ENCODE measurements at regions not wholly inside any gene's neighbourhood (a gene's known extent, or its start where the extent isn't known, plus 50 kb on each side); places are given as distances from the start of the nearest gene placed in this dataset.
A peak's percentile ranks its signal among the peaks of the same experiment; 100 is the strongest.

DNA sequence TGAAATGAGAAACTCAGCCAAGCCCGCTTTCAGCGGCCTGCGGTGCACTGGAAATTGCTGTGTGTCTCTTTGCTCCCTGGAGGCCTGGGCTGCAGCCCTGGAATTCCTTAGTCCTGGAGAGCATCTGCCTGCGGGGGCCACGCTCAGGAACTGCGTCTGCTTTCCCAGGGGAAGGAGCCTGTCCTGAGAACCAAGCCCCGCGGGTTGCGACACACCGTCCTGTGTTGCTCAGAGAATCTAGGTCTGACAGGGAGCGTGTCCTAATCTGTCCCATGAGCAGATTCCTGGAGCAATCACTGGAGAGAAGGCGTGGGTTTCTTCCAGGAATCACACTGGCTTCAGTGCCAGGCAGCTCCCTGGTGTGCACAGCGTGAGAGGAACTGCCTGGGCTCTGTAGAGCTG lies 708.1 kb downstream of the BRD1 start:
- Mint-ChIP-seq H3K9me3 (peaks cover 0 to 13% (median 2%) of the 10 kb centered on the region in 3 donors), H3K27ac (no peak overlapping the region), H3K36me3 (no peaks in the 10 kb centered on the region), H3K4me1 (peaks cover 0 to 2% (median 0%) of the 10 kb centered on the region in 3 donors), H3K4me3 (no peak overlapping the region), H3K27me3 (peaks cover 1% of the 10 kb centered on the region)

GRCh38 chr22:49118065-49118464 lies 709.6 kb downstream of the BRD1 start:
- H3K27ac Mint-ChIP-seq = no peak overlapping the region
- peaks cover 0 to 11% (median 3%) of the 10 kb centered on the region in 3 donors for H3K9me3 Mint-ChIP-seq
- H3K4me1 Mint-ChIP-seq = peaks cover 0 to 2% (median 0%) of the 10 kb centered on the region in 3 donors
- no peak overlapping the region for H3K4me3 Mint-ChIP-seq
- H3K27me3 Mint-ChIP-seq = peaks cover 1% of the 10 kb centered on the region
- no peaks in the 10 kb centered on the region for H3K36me3 Mint-ChIP-seq

GRCh38 chr22:49117486-49117885 lies 710.2 kb downstream of the BRD1 start:
- H3K27ac Mint-ChIP-seq = no peak overlapping the region
- H3K4me1 Mint-ChIP-seq = peaks cover 0 to 2% (median 0%) of the 10 kb centered on the region in 3 donors
- H3K36me3 Mint-ChIP-seq = no peaks in the 10 kb centered on the region
- no peak overlapping the region for H3K4me3 Mint-ChIP-seq
- H3K27me3 Mint-ChIP-seq = peaks cover 1% of the 10 kb centered on the region
- H3K9me3 Mint-ChIP-seq = peaks cover 0 to 5% (median 2%) of the 10 kb centered on the region in 3 donors

DNA sequence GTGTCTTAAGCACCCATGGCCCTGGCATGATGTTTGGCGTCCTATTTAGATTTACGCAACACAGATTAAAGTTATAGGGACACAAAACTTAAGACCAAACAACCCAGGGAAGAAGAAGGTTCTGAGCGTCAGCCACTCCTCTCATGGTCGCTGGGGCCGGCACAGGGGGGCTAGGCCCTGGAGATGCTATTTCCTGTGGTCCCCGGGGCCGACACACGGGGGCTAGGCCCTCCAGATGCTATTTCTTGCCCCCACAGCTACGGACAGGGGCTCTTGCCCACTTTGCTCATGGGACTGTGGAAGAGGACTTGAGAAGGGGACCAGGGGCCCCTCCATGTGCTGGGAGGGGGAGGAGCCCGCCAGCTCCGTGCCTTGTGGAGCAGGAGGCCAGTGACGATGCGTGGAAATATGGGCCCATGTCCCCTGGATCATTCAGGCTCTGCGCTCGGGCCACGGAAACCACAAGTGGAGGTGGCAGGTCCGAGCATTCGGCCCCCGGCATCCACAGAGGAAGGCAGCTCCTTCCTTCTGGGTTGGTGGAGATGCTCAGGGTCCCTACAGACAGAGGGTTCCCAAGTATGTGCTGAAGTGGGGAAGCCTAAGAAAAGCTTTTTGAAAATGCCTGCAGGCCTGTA lies 711.1 kb downstream of the BRD1 start:
- Mint-ChIP-seq H3K4me1 (peaks cover 0 to 2% (median 0%) of the 10 kb centered on the region in 3 donors), H3K36me3 (no peaks in the 10 kb centered on the region), H3K27ac (no peak overlapping the region), H3K9me3 (peaks cover 0 to 2% (median 0%) of the 10 kb centered on the region in 3 donors), H3K4me3 (no peak overlapping the region), H3K27me3 (peaks cover 1% of the 10 kb centered on the region)

GRCh38 chr22:49116021-49116420 lies 711.7 kb downstream of the BRD1 start:
- Mint-ChIP-seq H3K4me3 (no peak overlapping the region), H3K4me1 (peaks cover 0 to 2% (median 0%) of the 10 kb centered on the region in 3 donors), H3K9me3 (peaks cover 0 to 2% (median 0%) of the 10 kb centered on the region in 3 donors), H3K27ac (no peak overlapping the region), H3K36me3 (no peaks in the 10 kb centered on the region), H3K27me3 (peaks cover 1% of the 10 kb centered on the region)

GRCh38 chr22:49115197-49115596 lies 712.5 kb downstream of the BRD1 start:
- peaks cover 1% of the 10 kb centered on the region for H3K27me3 Mint-ChIP-seq
- no peak overlapping the region for H3K27ac Mint-ChIP-seq
- H3K4me1 Mint-ChIP-seq = peaks cover 0 to 2% (median 0%) of the 10 kb centered on the region in 3 donors
- no peaks in the 10 kb centered on the region for H3K36me3 Mint-ChIP-seq
- no peak overlapping the region for H3K4me3 Mint-ChIP-seq
- H3K9me3 Mint-ChIP-seq = peaks cover 0 to 2% (median 0%) of the 10 kb centered on the region in 3 donors

- peaks cover 0 to 2% (median 0%) of the 10 kb centered on the region in 3 donors for H3K4me1 Mint-ChIP-seq
- H3K27ac Mint-ChIP-seq = no peak overlapping the region
- peaks cover 1% of the 10 kb centered on the region for H3K27me3 Mint-ChIP-seq
- H3K9me3 Mint-ChIP-seq = peaks cover 0 to 2% (median 0%) of the 10 kb centered on the region in 3 donors
- H3K4me3 Mint-ChIP-seq = no peak overlapping the region
- no peaks in the 10 kb centered on the region for H3K36me3 Mint-ChIP-seq
Measured at GRCh38 chr22:49113758-49114157, 713.9 kb downstream of the BRD1 start.

GRCh38 chr22:49112661-49113626 lies 714.7 kb downstream of the BRD1 start:
- Mint-ChIP-seq H3K9me3 (peaks cover 0 to 2% (median 0%) of the 10 kb centered on the region in 3 donors), H3K27me3 (peaks cover 1% of the 10 kb centered on the region), H3K36me3 (no peaks in the 10 kb centered on the region), H3K4me3 (peak overlapping the region in 1 of 4 donors; percentile 63), H3K27ac (no peak overlapping the region), H3K4me1 (peaks cover 0 to 2% (median 0%) of the 10 kb centered on the region in 3 donors)

DNA sequence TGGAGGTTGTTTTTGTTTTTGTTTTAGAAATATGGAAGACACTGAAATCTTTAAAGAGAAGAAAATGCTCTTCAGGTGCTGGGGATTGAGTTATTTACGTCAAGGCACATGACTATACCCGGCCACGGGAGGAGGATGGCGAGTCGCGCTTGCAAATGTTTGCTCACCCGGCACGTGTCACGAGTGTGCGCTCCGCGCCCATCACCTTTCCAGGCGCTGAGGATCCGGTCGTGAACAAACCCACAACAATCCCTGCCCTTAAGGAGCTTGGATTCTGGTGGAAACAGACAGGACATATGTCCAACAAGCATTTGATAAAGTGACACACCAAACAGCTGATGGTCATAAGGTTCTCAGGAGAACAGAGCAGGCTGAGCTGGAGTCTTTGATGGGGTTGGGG lies 715.5 kb downstream of the BRD1 start:
- Mint-ChIP-seq H3K9me3 (peaks cover 0 to 2% (median 0%) of the 10 kb centered on the region in 3 donors), H3K4me1 (no peaks in the 10 kb centered on the region), H3K27ac (no peak overlapping the region), H3K4me3 (peak overlapping the region in 1 of 4 donors; percentile 63), H3K36me3 (no peaks in the 10 kb centered on the region), H3K27me3 (peaks cover 1% of the 10 kb centered on the region)

DNA sequence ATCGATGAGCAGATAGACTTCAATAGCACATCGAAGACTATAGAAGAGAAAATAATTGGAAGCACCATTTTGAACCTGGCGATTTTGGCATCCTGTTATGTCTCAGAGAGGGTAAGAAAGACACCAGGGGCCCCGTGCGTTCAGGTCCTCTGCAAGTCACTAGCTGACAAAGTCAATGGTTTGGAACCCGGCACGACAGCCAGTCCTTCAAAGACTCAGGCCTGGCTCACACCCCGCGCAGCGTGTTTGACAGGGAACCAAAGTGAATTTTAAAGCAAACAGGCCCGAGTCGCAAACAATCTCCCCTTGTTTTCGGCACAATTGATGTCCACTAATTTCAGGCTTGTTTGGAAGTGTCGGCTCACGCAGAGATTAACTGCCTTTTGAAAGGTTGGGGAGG lies 716.6 kb downstream of the BRD1 start:
- Mint-ChIP-seq H3K9me3 (peaks cover 0 to 2% (median 0%) of the 10 kb centered on the region in 3 donors), H3K27ac (no peak overlapping the region), H3K4me1 (no peaks in the 10 kb centered on the region), H3K4me3 (no peak overlapping the region), H3K27me3 (peaks cover 1% of the 10 kb centered on the region), H3K36me3 (no peaks in the 10 kb centered on the region)

GRCh38 chr22:49108636-49109315 lies 718.9 kb downstream of the BRD1 start:
- no peak overlapping the region for H3K27ac Mint-ChIP-seq
- no peak overlapping the region for H3K4me3 Mint-ChIP-seq
- peaks cover 2% of the 10 kb centered on the region for H3K27me3 Mint-ChIP-seq
- H3K4me1 Mint-ChIP-seq = no peaks in the 10 kb centered on the region
- H3K36me3 Mint-ChIP-seq = no peaks in the 10 kb centered on the region
- H3K9me3 Mint-ChIP-seq = peaks cover 0 to 2% (median 0%) of the 10 kb centered on the region in 3 donors

DNA sequence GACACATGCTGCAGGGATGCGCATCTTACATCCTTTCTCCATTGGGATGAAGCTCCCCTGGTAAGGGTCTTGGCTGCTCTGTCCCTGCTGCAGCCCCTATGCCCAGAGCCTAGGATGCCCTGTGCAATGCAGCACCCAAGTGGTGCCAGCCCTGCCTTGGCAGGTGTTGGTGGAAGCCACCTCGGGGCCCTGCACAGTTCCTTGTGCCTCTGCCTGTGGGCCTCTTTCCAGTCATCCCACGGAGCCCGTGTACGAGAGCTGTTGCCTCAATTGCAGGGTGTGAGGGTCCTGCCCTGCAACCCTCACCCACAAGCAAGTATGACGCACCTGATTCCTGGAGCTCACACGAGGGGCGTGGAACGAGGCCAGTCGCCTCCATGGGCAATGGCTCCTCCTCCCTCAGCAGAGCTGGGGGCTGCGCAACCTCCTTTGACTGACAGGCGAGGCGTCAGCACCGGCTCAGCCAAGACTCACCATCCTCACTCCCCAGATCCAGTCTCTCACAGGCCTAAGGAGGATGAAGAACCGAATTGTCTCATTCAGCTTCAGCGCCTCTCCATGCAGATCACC lies 719.6 kb downstream of the BRD1 start:
- peaks cover 2% of the 10 kb centered on the region for H3K27me3 Mint-ChIP-seq
- H3K9me3 Mint-ChIP-seq = no peaks in the 10 kb centered on the region
- peak overlapping the region in 1 of 3 donors; percentile 74 for H3K27ac Mint-ChIP-seq
- no peak overlapping the region for H3K4me3 Mint-ChIP-seq
- no peaks in the 10 kb centered on the region for H3K4me1 Mint-ChIP-seq
- H3K36me3 Mint-ChIP-seq = no peaks in the 10 kb centered on the region

GRCh38 chr22:49107561-49107960 lies 720.1 kb downstream of the BRD1 start:
- peak overlapping the region in 1 of 3 donors; percentile 74 for H3K27ac Mint-ChIP-seq
- H3K27me3 Mint-ChIP-seq = peaks cover 2% of the 10 kb centered on the region
- H3K4me3 Mint-ChIP-seq = no peak overlapping the region
- H3K9me3 Mint-ChIP-seq = no peaks in the 10 kb centered on the region
- no peaks in the 10 kb centered on the region for H3K36me3 Mint-ChIP-seq
- no peaks in the 10 kb centered on the region for H3K4me1 Mint-ChIP-seq

DNA sequence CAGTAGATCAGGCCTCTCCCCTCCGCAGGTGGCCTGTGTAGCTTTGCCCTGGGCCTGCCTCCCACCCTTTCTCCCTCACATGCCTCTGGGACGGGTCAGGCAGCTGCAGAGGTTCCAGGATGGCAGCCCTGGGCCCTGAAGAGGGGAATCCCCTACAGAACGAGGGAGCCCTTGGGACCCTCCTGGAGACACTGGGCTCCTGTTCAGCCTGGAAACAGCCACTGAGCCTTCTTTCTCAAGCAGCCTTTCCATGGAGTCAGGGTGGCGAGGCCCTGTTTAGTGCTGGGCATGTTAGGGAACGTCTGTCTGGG lies 720.9 kb downstream of the BRD1 start:
- Mint-ChIP-seq H3K27me3 (peaks cover 2% of the 10 kb centered on the region), H3K27ac (no peak overlapping the region), H3K4me1 (no peaks in the 10 kb centered on the region)

More for the DNA sequence above, 720.9 kb downstream of the BRD1 start:
- Mint-ChIP-seq H3K9me3 (no peaks in the 10 kb centered on the region), H3K4me3 (no peak overlapping the region), H3K36me3 (no peaks in the 10 kb centered on the region)
